GM21717 (cell line): ENCODE measurements at regions not wholly inside any gene's neighbourhood (a gene's known extent, or its start where the extent isn't known, plus 50 kb on each side); places are given as distances from the start of the nearest gene placed in this dataset.

ENCODE experiments used
- ATAC-seq: cut with Tn5 transposase; IDR thresholded peaks from one replicate; pipeline ENCODE4 v1.9.1; 2021; ENCODE audit warnings: mild to moderate bottlenecking, moderate library complexity; ENCODE audit not compliant: unreplicated experiment

- no peak for ATAC-seq
Observed at GRCh38 chr6:152904678-152905077, 78.2 kb downstream of the FBXO5 start.

GRCh38 chr6:152905551-152906299, 77.1 kb downstream of the FBXO5 start:
- no peak for ATAC-seq

GRCh38 chr6:152909241-152909640, 73.6 kb downstream of the FBXO5 start:
- no peak for ATAC-seq

GRCh38 chr6:152916035-152916434, 66.8 kb downstream of the FBXO5 start:
- no peak for ATAC-seq

- no peak for ATAC-seq
Observed at GRCh38 chr6:152918991-152919390, 63.9 kb downstream of the FBXO5 start.

GRCh38 chr6:152920016-152920415, 62.8 kb downstream of the FBXO5 start:
- ATAC-seq, result no peak
